ENCODE measurements at regions not wholly inside any gene's neighbourhood (a gene's known extent, or its start where the extent isn't known, plus 50 kb on each side); places are given as distances from the start of the nearest gene placed in this dataset.

- Mint-ChIP-seq H3K4me3 (no peak overlapping the region), H3K36me3 (ENCODE audit: low read depth) (no peaks in the 10 kb centered on the region), H3K27ac (no peak overlapping the region), H3K4me1 (ENCODE audit: low read depth) (no peaks in the 10 kb centered on the region), H3K27me3 (peaks cover 2% of the 10 kb centered on the region), H3K9me3 (no peaks in the 10 kb centered on the region)
- DNase-seq, result no peak
- no peak for ATAC-seq
- intact Hi-C loops (cut with micrococcal nuclease), result no loop called here
- TF ChIP-seq CTCF (IDR thresholded peaks at IDR 0.05), result no peak
- ChIA-PET CTCF (no interaction called here), POLR2A (no interaction called here)
Measured at GRCh38 chr7:25308246-25308645, 80.0 kb upstream of the NPVF start.

GRCh38 chr7:25308906-25309705 is 80.8 kb upstream of the NPVF start:
- no peaks in the 10 kb centered on the region for H3K4me1 Mint-ChIP-seq (ENCODE audit: low read depth)
- ChIA-PET POLR2A (no interaction called here), CTCF (no interaction called here)
- TF ChIP-seq CTCF (IDR thresholded peaks at IDR 0.05), result no peak
- ATAC-seq (no peak), DNase-seq (no peak)
- no peaks in the 10 kb centered on the region for H3K36me3 Mint-ChIP-seq (ENCODE audit: low read depth)
- no peak overlapping the region for H3K27ac Mint-ChIP-seq
- H3K4me3 Mint-ChIP-seq, result no peak overlapping the region
- peaks cover 2% of the 10 kb centered on the region for H3K27me3 Mint-ChIP-seq
- no peaks in the 10 kb centered on the region for H3K9me3 Mint-ChIP-seq
- intact Hi-C loops (cut with micrococcal nuclease), result no loop called here

- DNase-seq, result no peak
- H3K36me3 Mint-ChIP-seq (ENCODE audit: low read depth), result no peaks in the 10 kb centered on the region
- no peak overlapping the region for H3K27ac Mint-ChIP-seq
- intact Hi-C loops (cut with micrococcal nuclease), result no loop called here
- no peak overlapping the region for H3K4me3 Mint-ChIP-seq
- no peaks in the 10 kb centered on the region for H3K4me1 Mint-ChIP-seq (ENCODE audit: low read depth)
- ATAC-seq, result no peak
- H3K9me3 Mint-ChIP-seq, result no peaks in the 10 kb centered on the region
- TF ChIP-seq CTCF (IDR thresholded peaks at IDR 0.05), result no peak
- POLR2A ChIA-PET, result no interaction called here
- CTCF ChIA-PET, result no interaction called here
- peaks cover 2% of the 10 kb centered on the region for H3K27me3 Mint-ChIP-seq
Measured at GRCh38 chr7:25310896-25311295, 82.6 kb upstream of the NPVF start.

GRCh38 chr7:25311346-25311745 is 83.1 kb upstream of the NPVF start:
- H3K27me3 Mint-ChIP-seq, result no peaks in the 10 kb centered on the region
- CTCF ChIA-PET, result no interaction called here
- no peak for ATAC-seq

GRCh38 chr7:25312968-25313367 is 84.7 kb upstream of the NPVF start:
- TF ChIP-seq CTCF (IDR thresholded peaks at IDR 0.05), result no peak
- Mint-ChIP-seq H3K4me1 (ENCODE audit: low read depth) (no peaks in the 10 kb centered on the region), H3K36me3 (ENCODE audit: low read depth) (no peaks in the 10 kb centered on the region), H3K27ac (no peak overlapping the region), H3K9me3 (no peaks in the 10 kb centered on the region), H3K4me3 (no peak overlapping the region), H3K27me3 (no peaks in the 10 kb centered on the region)
- ATAC-seq, result no peak
- ChIA-PET POLR2A (no interaction called here), CTCF (no interaction called here)
- DNase-seq, result no peak
- intact Hi-C loops (cut with micrococcal nuclease), result no loop called here

More at GRCh38 chr7:25311346-25311745, 83.1 kb upstream of the NPVF start:
- Mint-ChIP-seq H3K36me3 (ENCODE audit: low read depth) (no peaks in the 10 kb centered on the region), H3K27ac (no peak overlapping the region), H3K4me1 (ENCODE audit: low read depth) (no peaks in the 10 kb centered on the region), H3K4me3 (no peak overlapping the region), H3K9me3 (no peaks in the 10 kb centered on the region)
- intact Hi-C loops (cut with micrococcal nuclease), result no loop called here
- DNase-seq, result no peak
- TF ChIP-seq CTCF (IDR thresholded peaks at IDR 0.05), result no peak
- POLR2A ChIA-PET, result no interaction called here

Data from activated CD8-positive, alpha-beta T cell treated with anti-CD3 and anti-CD28 coated beads for 36 hours (primary cell).